Neural cell (in vitro differentiated cells): ENCODE measurements at regions not wholly inside any gene's neighbourhood (a gene's known extent, or its start where the extent isn't known, plus 50 kb on each side); places are given as distances from the start of the nearest gene placed in this dataset.

Experiments used
- H2AFZ ChIP-seq: fragments of 200-600, 300-800 bp; sonication (generic), shearing (Covaris generic); 2 replicates; pipeline ENCODE4 v1.6.0; 2014; ENCODE audit warnings: low read depth, mild to moderate bottlenecking, antibody characterized with exemption, low read length, moderate library complexity
- H3F3A ChIP-seq: fragments of 200-600 bp; shearing (Covaris generic); 2 replicates; pipeline ENCODE4 v1.6.1; 2016; ENCODE audit warnings: mild to moderate bottlenecking, moderate library complexity, mixed read lengths, antibody characterized with exemption, low read length; ENCODE audit not compliant: insufficient read depth, poor library complexity, severe bottlenecking
- H3K27ac ChIP-seq: fragments of 200-600, 300-800 bp; sonication (generic), shearing (Covaris generic); 2 replicates; pipeline ENCODE4 v1.5.1; 2014; ENCODE audit warnings: mild to moderate bottlenecking, low read length, moderate library complexity
- H3K27me3 ChIP-seq: fragments of 300-800, 200-600 bp; sonication (generic), shearing (Covaris generic); 2 replicates; pipeline ENCODE4 v1.6.0; 2014; ENCODE audit warnings: mild to moderate bottlenecking, low read depth, low read length, moderate library complexity; ENCODE audit not compliant: insufficient read depth
- H3K36me3 ChIP-seq: fragments of 300-800, 200-600 bp; sonication (generic), shearing (Covaris generic); 2 replicates; pipeline ENCODE4 v1.5.1; 2014; ENCODE audit warnings: mild to moderate bottlenecking, antibody characterized with exemption, low read length, moderate library complexity; ENCODE audit not compliant: insufficient read depth
- H3K4me2 ChIP-seq: fragments of 300-800, 200-600 bp; sonication (generic), shearing (Covaris generic); 2 replicates; pipeline ENCODE4 v1.6.0; 2014; ENCODE audit warnings: mild to moderate bottlenecking, low read length
- H3K4me3 ChIP-seq: fragments of 300-800, 200-600 bp; sonication (generic), shearing (Covaris generic); 2 replicates; pipeline ENCODE4 v1.5.1; 2014; ENCODE audit warnings: mild to moderate bottlenecking, low read length, moderate library complexity
- H3K79me2 ChIP-seq: fragments of 200-600 bp; shearing (Covaris generic); replicated peaks from 2 replicates; pipeline ENCODE4 v1.6.0; 2014; ENCODE audit warnings: mild to moderate bottlenecking, low read length, moderate library complexity; ENCODE audit not compliant: insufficient read depth
- H3K9ac ChIP-seq: fragments of 300-800, 200-600 bp; sonication (generic), shearing (Covaris generic); 2 replicates; pipeline ENCODE4 v1.6.1; 2016; ENCODE audit warnings: mild to moderate bottlenecking, low read length, mixed read lengths
- H3K9me2 ChIP-seq: fragments of 200-600 bp; shearing (Covaris generic); 2 replicates; pipeline ENCODE4 v1.6.1; 2016; ENCODE audit warnings: mild to moderate bottlenecking, low read length, mixed read lengths; ENCODE audit not compliant: insufficient read depth
- H3K9me3 ChIP-seq: fragments of 200-600, 300-800 bp; sonication (generic), shearing (Covaris generic); 2 replicates; pipeline ENCODE4 v1.6.1; 2016; ENCODE audit warnings: mild to moderate bottlenecking, mixed run types, low read length, moderate library complexity, mixed read lengths
- H4K20me1 ChIP-seq: fragments of 200-600 bp; shearing (Covaris generic); 2 replicates; pipeline ENCODE4 v1.6.1; 2016; ENCODE audit warnings: mild to moderate bottlenecking, mixed run types; ENCODE audit not compliant: insufficient read depth
- EP300 ChIP-seq: fragments of 450-650 bp; conservative IDR thresholded peaks from 2 replicates; pipeline ENCODE4 v1.6.1; 2014; ENCODE audit warnings: antibody characterized with exemption, mild to moderate bottlenecking, moderate library complexity; ENCODE audit not compliant: poor library complexity, severe bottlenecking
- EZH2 ChIP-seq: fragments of 200-600, 300-800 bp; shearing (Covaris generic), sonication (generic); IDR thresholded peaks from 2 replicates; pipeline ENCODE4 v1.6.1; 2014; ENCODE audit warnings: antibody characterized with exemption, low read length, borderline replicate concordance, mild to moderate bottlenecking; ENCODE audit not compliant: insufficient read depth, poor library complexity, severe bottlenecking
- MXI1 ChIP-seq: fragments of 450-650 bp; conservative IDR thresholded peaks from 2 replicates; pipeline ENCODE4 v1.6.1; 2014; ENCODE audit warnings: antibody characterized with exemption, mild to moderate bottlenecking; ENCODE audit not compliant: poor library complexity, severe bottlenecking
- POLR2AphosphoS5 ChIP-seq: IDR thresholded peaks from 2 replicates; pipeline ENCODE4 v1.6.1; 2012
- RAD21 ChIP-seq: fragments of 450-650 bp; conservative IDR thresholded peaks from 2 replicates; pipeline ENCODE4 v1.6.1; 2014; ENCODE audit warnings: antibody characterized with exemption, mild to moderate bottlenecking, moderate library complexity
- REST ChIP-seq: IDR thresholded peaks from 2 replicates; pipeline ENCODE4 v1.6.1; 2012; ENCODE audit warnings: borderline replicate concordance
- SMC3 ChIP-seq: fragments of 450-650 bp; conservative IDR thresholded peaks from 2 replicates; pipeline ENCODE4 v1.6.1; 2014; ENCODE audit warnings: antibody characterized with exemption, mild to moderate bottlenecking, moderate library complexity; ENCODE audit not compliant: poor library complexity
- TAF1 ChIP-seq: IDR thresholded peaks from 2 replicates; pipeline ENCODE4 v1.6.1; 2012; ENCODE audit warnings: low read depth
- TF ChIP-seq, protein P1 (sequence below): fragments of 450-650 bp; IDR thresholded peaks from 2 replicates; pipeline ENCODE4 v1.5.1; 2014; ENCODE audit warnings: antibody characterized with exemption, mild to moderate bottlenecking, moderate library complexity; ENCODE audit not compliant: poor library complexity, severe bottlenecking

GRCh38 chr10:125260260-125260659 lies 99.9 kb upstream of the CTBP2 start:
- H3K4me3 ChIP-seq, result no peak overlapping the region
- H3K4me2 ChIP-seq, result no peak overlapping the region
- no peaks in the 10 kb centered on the region for H3K36me3 ChIP-seq
- H3K9me3 ChIP-seq, result no peaks in the 10 kb centered on the region
- H4K20me1 ChIP-seq, result no peaks in the 10 kb centered on the region
- no peaks in the 10 kb centered on the region for H3K27me3 ChIP-seq
- no peak overlapping the region for H3K9ac ChIP-seq
- no peaks in the 10 kb centered on the region for H3K9me2 ChIP-seq
- no peaks in the 10 kb centered on the region for H3F3A ChIP-seq
- TF ChIP-seq POLR2AphosphoS5 (no peak), MXI1 (no peak), SMC3 (no peak), EZH2 (no peak), REST (no peak), RAD21 (no peak), EP300 (no peak), TAF1 (no peak)
- TF ChIP-seq, protein P1, sequence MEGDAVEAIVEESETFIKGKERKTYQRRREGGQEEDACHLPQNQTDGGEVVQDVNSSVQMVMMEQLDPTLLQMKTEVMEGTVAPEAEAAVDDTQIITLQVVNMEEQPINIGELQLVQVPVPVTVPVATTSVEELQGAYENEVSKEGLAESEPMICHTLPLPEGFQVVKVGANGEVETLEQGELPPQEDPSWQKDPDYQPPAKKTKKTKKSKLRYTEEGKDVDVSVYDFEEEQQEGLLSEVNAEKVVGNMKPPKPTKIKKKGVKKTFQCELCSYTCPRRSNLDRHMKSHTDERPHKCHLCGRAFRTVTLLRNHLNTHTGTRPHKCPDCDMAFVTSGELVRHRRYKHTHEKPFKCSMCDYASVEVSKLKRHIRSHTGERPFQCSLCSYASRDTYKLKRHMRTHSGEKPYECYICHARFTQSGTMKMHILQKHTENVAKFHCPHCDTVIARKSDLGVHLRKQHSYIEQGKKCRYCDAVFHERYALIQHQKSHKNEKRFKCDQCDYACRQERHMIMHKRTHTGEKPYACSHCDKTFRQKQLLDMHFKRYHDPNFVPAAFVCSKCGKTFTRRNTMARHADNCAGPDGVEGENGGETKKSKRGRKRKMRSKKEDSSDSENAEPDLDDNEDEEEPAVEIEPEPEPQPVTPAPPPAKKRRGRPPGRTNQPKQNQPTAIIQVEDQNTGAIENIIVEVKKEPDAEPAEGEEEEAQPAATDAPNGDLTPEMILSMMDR, result no peak
- no peak overlapping the region for H2AFZ ChIP-seq
- no peak overlapping the region for H3K27ac ChIP-seq
- no peaks in the 10 kb centered on the region for H3K79me2 ChIP-seq

DNA sequence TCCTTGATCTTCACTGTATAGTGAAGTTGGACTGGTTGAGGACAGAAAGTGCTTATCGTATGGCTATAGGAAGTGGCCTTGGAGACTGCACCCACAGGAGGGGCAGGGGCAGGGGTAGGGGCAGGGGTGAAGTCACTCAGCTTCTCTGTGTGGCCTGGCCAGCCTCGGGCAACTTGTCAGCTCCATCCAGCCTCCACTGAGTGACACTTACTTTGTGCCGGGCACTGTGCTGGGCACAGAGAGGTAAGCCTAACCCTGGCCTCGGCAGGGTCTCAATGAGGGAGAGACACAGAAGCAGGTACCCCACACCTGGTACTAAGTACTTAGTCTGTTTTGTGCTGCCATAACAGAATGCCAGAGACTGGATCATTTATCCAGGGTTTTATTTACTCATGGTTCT lies 99.3 kb upstream of the CTBP2 start:
- H3K36me3 ChIP-seq, result no peaks in the 10 kb centered on the region
- H3K27ac ChIP-seq, result no peak overlapping the region
- H3K27me3 ChIP-seq, result no peaks in the 10 kb centered on the region
- no peaks in the 10 kb centered on the region for H3K9me3 ChIP-seq
- H4K20me1 ChIP-seq, result no peaks in the 10 kb centered on the region
- no peak overlapping the region for H3K9ac ChIP-seq
- H3K9me2 ChIP-seq, result no peaks in the 10 kb centered on the region
- TF ChIP-seq POLR2AphosphoS5, result no peak
- TF ChIP-seq EZH2, result no peak
- TF ChIP-seq REST, result no peak
- no peak for TF ChIP-seq RAD21
- TF ChIP-seq, protein P1, result no peak
- TF ChIP-seq EP300, result no peak
- no peak for TF ChIP-seq TAF1
- TF ChIP-seq SMC3, result no peak
- no peak for TF ChIP-seq MXI1
- H3K4me2 ChIP-seq, result no peak overlapping the region
- no peaks in the 10 kb centered on the region for H3F3A ChIP-seq
- H3K79me2 ChIP-seq, result no peaks in the 10 kb centered on the region
- H2AFZ ChIP-seq, result no peak overlapping the region
- H3K4me3 ChIP-seq, result no peak overlapping the region
